ENCODE measurements at regions not wholly inside any gene's neighbourhood (a gene's known extent, or its start where the extent isn't known, plus 50 kb on each side); places are given as distances from the start of the nearest gene placed in this dataset.

- peak; percentile 53 for TF ChIP-seq SPI1 (IDR thresholded peaks at IDR 0.05; ENCODE audit: low read depth, low read length)
- no peak for TF ChIP-seq POLR2A (IDR thresholded peaks at IDR 0.05; ENCODE audit: low read depth, low read length)
- FAIRE-seq (no peak), DNase-seq (ENCODE audit: insufficient read length, low spot score) (no peak)
Measured at GRCh38 chrX:45845142-45845541, 644.5 kb upstream of the DIPK2B start.

GRCh38 chrX:45843518-45843917 is 642.8 kb upstream of the DIPK2B start:
- no peak for TF ChIP-seq SPI1 (IDR thresholded peaks at IDR 0.05; ENCODE audit: low read depth, low read length)
- no peak for TF ChIP-seq TAF1 (IDR thresholded peaks at IDR 0.05; ENCODE audit: low read depth, low read length)
- no peak for TF ChIP-seq POLR2A (IDR thresholded peaks at IDR 0.05; ENCODE audit: low read depth, low read length)
- no peak for TF ChIP-seq POU2F2 (IDR thresholded peaks at IDR 0.05; ENCODE audit: low read depth, low read length)
- TF ChIP-seq POLR2AphosphoS5 (IDR thresholded peaks at IDR 0.05; ENCODE audit: low read depth, low read length): no peak
- no peak for TF ChIP-seq PAX5 (IDR thresholded peaks at IDR 0.05; ENCODE audit: insufficient read depth, low read length, severe bottlenecking)
- FAIRE-seq (no peak), DNase-seq (ENCODE audit: insufficient read length, low spot score) (no peak)

GRCh38 chrX:45842926-45843315 is 642.2 kb upstream of the DIPK2B start:
- TF ChIP-seq PAX5 (IDR thresholded peaks at IDR 0.05; ENCODE audit: insufficient read depth, low read length, severe bottlenecking) (no peak), TAF1 (IDR thresholded peaks at IDR 0.05; ENCODE audit: low read depth, low read length) (no peak), POU2F2 (IDR thresholded peaks at IDR 0.05; ENCODE audit: low read depth, low read length) (no peak), POLR2A (IDR thresholded peaks at IDR 0.05; ENCODE audit: low read depth, low read length) (no peak), POLR2AphosphoS5 (IDR thresholded peaks at IDR 0.05; ENCODE audit: low read depth, low read length) (no peak)
- FAIRE-seq: no peak
- DNase-seq (ENCODE audit: insufficient read length, low spot score): no peak

GRCh38 chrX:45842207-45842925 is 641.7 kb upstream of the DIPK2B start:
- FAIRE-seq (no peak), DNase-seq (ENCODE audit: insufficient read length, low spot score) (no peak)
- TF ChIP-seq POLR2AphosphoS5 (IDR thresholded peaks at IDR 0.05; ENCODE audit: low read depth, low read length) (no peak), PAX5 (IDR thresholded peaks at IDR 0.05; ENCODE audit: insufficient read depth, low read length, severe bottlenecking) (no peak), POLR2A (IDR thresholded peaks at IDR 0.05; ENCODE audit: low read depth, low read length) (no peak), TAF1 (IDR thresholded peaks at IDR 0.05; ENCODE audit: low read depth, low read length) (no peak), SPI1 (IDR thresholded peaks at IDR 0.05; ENCODE audit: low read depth, low read length) (no peak)

- no peak for TF ChIP-seq POLR2AphosphoS5 (IDR thresholded peaks at IDR 0.05; ENCODE audit: low read depth, low read length)
- DNase-seq (ENCODE audit: insufficient read length, low spot score) (no peak), FAIRE-seq (no peak)
Measured at GRCh38 chrX:45840411-45840950, 639.8 kb upstream of the DIPK2B start.

- FAIRE-seq (no peak), DNase-seq (ENCODE audit: insufficient read length, low spot score) (no peak)
- TF ChIP-seq PAX5 (IDR thresholded peaks at IDR 0.05; ENCODE audit: insufficient read depth, low read length, severe bottlenecking) (no peak), POLR2A (IDR thresholded peaks at IDR 0.05; ENCODE audit: low read depth, low read length) (no peak), SPI1 (IDR thresholded peaks at IDR 0.05; ENCODE audit: low read depth, low read length) (no peak), TAF1 (IDR thresholded peaks at IDR 0.05; ENCODE audit: low read depth, low read length) (no peak), POLR2AphosphoS5 (IDR thresholded peaks at IDR 0.05; ENCODE audit: low read depth, low read length) (no peak), POU2F2 (IDR thresholded peaks at IDR 0.05; ENCODE audit: low read depth, low read length) (no peak)
Measured at GRCh38 chrX:45830343-45830742, 629.7 kb upstream of the DIPK2B start.

GRCh38 chrX:45824471-45824870 is 623.8 kb upstream of the DIPK2B start:
- TF ChIP-seq POLR2AphosphoS5 (IDR thresholded peaks at IDR 0.05; ENCODE audit: low read depth, low read length) (no peak), TAF1 (IDR thresholded peaks at IDR 0.05; ENCODE audit: low read depth, low read length) (no peak), POU2F2 (IDR thresholded peaks at IDR 0.05; ENCODE audit: low read depth, low read length) (no peak), PAX5 (IDR thresholded peaks at IDR 0.05; ENCODE audit: insufficient read depth, low read length, severe bottlenecking) (no peak), POLR2A (IDR thresholded peaks at IDR 0.05; ENCODE audit: low read depth, low read length) (no peak)
- no peak for DNase-seq (ENCODE audit: insufficient read length, low spot score)
- no peak for FAIRE-seq

GRCh38 chrX:45823536-45823935 is 622.9 kb upstream of the DIPK2B start:
- no peak for TF ChIP-seq POLR2A (IDR thresholded peaks at IDR 0.05; ENCODE audit: low read depth, low read length)
- TF ChIP-seq TAF1 (IDR thresholded peaks at IDR 0.05; ENCODE audit: low read depth, low read length): no peak
- no peak for TF ChIP-seq SPI1 (IDR thresholded peaks at IDR 0.05; ENCODE audit: low read depth, low read length)
- TF ChIP-seq POLR2AphosphoS5 (IDR thresholded peaks at IDR 0.05; ENCODE audit: low read depth, low read length): no peak
- no peak for TF ChIP-seq PAX5 (IDR thresholded peaks at IDR 0.05; ENCODE audit: insufficient read depth, low read length, severe bottlenecking)
- no peak for TF ChIP-seq POU2F2 (IDR thresholded peaks at IDR 0.05; ENCODE audit: low read depth, low read length)
- DNase-seq (ENCODE audit: insufficient read length, low spot score) (no peak), FAIRE-seq (no peak)

GRCh38 chrX:45822124-45822523 is 621.4 kb upstream of the DIPK2B start:
- TF ChIP-seq SPI1 (IDR thresholded peaks at IDR 0.05; ENCODE audit: low read depth, low read length): no peak
- no peak for TF ChIP-seq POLR2AphosphoS5 (IDR thresholded peaks at IDR 0.05; ENCODE audit: low read depth, low read length)
- FAIRE-seq (no peak), DNase-seq (ENCODE audit: insufficient read length, low spot score) (no peak)

GRCh38 chrX:45818913-45819312 is 618.2 kb upstream of the DIPK2B start:
- DNase-seq (ENCODE audit: insufficient read length, low spot score) (no peak), FAIRE-seq (no peak)
- TF ChIP-seq TAF1 (IDR thresholded peaks at IDR 0.05; ENCODE audit: low read depth, low read length) (no peak), POLR2A (IDR thresholded peaks at IDR 0.05; ENCODE audit: low read depth, low read length) (no peak), PAX5 (IDR thresholded peaks at IDR 0.05; ENCODE audit: insufficient read depth, low read length, severe bottlenecking) (no peak), POLR2AphosphoS5 (IDR thresholded peaks at IDR 0.05; ENCODE audit: low read depth, low read length) (no peak), POU2F2 (IDR thresholded peaks at IDR 0.05; ENCODE audit: low read depth, low read length) (no peak), SPI1 (IDR thresholded peaks at IDR 0.05; ENCODE audit: low read depth, low read length) (no peak)
